HG03460 (cell line): ENCODE measurements at regions not wholly inside any gene's neighbourhood (a gene's known extent, or its start where the extent isn't known, plus 50 kb on each side); places are given as distances from the start of the nearest gene placed in this dataset.

Experiments
- ATAC-seq: cut with Tn5 transposase; IDR thresholded peaks from one replicate; pipeline ENCODE4 v1.9.1; 2021; ENCODE audit not compliant: unreplicated experiment

DNA sequence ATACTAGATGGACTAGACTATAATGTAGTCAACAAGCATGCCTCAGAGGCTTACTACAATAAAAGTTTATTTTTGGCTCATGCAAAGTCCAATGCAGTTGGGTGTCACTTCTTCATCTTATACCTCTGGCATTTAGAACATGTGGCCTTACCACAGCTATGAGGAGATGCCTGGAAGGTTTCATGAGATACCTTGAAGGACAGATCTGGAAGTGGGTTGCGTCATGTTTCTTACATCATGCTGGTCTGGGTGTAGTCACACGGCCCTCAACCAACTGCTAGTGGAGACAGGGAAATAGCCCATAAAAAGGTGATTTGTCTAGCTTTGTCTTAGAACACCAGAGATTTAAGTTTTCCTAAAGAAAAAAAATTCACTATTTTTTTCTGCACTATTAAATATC is 91.7 kb upstream of the MMADHC start:
- no peak for ATAC-seq

DNA sequence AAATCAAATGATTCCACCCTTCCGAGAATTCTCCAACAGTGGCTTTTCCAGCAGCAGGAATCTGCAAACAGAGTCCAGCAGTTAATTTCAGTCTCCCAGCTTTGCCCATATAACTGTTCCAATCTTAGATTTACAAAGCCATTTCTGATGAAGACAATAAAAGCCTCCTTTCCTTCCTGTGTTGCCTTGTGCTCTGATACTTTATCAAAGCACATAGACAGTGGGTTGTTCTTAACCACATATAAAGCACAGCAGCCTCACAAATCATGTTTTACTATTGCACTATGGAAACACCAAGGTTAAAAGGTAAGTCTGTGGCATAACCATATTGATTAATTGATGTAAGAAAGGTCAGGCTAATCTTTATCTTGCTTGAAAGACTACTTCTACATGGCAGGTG is 89.8 kb upstream of the MMADHC start:
- no peak for ATAC-seq

DNA sequence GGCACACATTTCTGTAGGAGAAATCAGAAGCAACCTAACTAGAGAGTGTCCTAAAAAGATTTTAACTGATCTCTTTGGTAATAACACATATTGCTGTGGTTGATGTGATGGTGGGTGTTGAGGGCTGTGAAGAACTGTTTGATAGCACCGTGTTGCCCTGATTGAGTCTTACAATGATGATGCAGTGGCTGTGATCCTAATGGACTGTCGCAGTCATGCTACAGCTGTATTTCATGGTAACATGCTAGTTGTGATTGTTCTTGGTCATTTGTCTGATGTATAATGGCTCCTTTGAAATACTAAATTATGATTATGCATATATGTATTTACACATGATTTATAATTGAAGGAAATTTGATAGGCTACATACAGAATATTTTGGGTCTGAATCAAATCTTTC is 82.5 kb upstream of the MMADHC start:
- ATAC-seq = no peak

DNA sequence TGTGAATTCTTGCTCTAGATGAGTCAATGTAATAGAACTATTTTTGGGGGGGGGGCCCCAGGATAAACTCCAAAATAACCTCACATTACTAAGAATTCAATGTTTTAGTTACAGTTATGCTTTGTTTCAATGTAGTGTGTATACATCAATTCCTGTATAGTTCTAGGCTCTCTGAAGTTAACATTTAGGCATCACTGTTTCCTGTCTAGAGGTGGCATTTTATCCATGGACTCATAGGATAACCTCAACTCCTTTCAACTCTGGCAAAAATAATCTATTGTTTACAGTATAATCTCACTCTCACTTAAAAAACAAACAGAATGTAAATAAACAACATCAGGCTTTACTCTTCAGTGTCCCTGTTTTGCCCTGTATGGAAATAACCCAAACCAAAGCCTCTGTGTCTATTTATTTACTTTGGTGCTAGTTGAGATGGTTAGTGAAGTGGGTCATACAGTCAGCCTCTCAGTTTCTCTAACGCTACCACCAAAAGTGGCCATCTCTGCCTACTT is 79.3 kb upstream of the MMADHC start:
- ATAC-seq = no peak

DNA sequence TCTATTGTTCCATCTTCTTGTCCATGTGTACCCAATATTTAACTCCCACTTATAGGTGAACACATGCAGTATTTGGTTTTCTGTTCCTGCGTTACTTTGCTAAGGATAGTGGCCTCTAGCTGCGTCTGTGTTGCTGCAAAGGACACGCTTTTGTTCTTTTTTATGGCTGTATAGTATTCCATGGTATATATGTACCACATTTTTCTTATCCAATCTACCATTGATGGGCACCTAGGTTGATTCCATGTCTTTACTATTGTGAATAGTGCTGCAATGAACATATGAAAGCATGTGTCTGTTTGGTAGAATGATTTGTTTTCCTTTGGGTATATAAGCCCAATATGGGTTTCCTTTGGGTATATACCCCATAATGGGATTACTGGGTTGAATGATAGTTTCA is 77.3 kb upstream of the MMADHC start:
- no peak for ATAC-seq

DNA sequence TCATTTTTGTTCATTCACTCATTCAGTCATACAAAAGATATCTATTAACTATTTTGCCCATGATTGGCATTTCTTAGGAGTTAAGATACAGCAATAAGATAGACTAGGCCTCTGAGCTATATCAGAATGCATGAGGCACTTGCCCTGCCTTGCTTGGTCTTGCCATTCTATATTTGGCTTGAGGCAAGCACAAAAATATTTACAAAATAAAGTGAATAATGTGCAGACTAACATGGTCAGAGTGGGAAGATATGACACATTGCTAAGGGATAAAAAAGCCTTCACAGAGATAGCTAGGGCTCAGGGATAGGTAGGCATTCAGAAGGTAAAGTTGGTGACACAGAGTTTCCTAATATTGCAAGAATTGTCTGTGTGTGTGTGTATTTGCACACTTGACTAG is 75.0 kb upstream of the MMADHC start:
- no peak for ATAC-seq

DNA sequence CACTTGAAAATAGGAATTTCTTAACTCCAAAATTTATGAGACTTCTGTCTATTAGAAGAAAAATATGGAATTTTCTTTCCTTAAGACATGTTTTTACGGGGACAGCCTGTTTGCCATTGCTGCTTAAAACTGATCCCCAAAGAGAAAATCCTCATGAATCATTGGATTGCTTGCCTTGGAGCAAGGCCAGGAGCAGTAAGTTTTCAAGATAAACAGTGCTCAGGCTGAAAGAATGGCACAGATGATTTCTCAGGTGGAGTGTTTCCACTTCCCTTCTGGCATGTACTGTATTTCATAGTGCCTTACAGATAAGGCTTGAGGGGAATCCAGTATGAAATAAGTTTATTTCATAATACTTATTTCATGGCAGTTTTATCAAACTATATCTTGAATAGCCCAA is 74.3 kb upstream of the MMADHC start:
- ATAC-seq = no peak

DNA sequence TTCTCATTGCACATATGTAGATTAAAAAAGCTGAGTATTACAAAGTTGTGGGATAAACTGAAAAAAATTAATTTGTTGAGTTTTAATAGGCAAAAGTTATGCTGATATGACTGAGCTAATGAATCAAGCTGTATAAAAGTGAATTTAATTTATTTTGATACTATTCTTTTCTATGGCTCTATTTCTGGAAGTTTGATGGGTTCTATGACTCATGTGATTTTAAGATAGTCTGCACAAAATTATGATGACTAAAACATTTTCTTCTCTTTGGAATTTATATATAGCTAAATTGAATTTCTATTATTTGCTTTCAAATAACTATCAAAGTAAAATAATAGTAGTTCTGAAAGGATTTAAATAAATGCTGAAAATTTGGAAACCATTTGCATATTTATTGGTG is 71.0 kb upstream of the MMADHC start:
- no peak for ATAC-seq

DNA sequence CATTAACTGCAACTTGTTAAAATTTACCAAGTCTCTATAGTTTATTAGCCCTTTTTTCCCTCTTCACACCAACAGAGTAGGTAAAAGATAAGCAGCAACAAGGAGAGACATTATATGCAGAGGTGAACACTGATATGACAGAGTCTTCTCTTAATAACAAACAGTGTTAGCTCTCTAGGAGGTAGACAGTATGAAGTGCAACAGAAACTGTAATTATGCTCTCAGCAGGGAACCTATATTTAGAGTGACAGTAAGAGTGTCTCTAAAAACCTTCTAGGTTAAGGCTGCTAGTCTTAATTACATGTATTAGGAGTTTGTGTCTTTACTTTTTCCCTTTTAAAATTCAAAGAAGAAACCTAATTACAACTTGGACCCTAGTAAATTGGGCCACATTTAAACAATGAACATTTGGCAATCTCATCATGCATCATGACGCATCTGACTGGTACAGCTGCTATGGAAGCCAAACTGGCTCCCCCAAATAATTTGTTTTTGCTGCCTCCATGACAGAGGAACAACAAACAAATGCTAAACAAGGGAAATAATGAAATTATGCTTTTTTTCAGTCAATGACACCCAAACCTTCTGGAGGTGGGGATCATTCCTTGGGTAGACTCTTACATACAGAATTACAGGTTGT is 69.9 kb upstream of the MMADHC start:
- no peak for ATAC-seq

DNA sequence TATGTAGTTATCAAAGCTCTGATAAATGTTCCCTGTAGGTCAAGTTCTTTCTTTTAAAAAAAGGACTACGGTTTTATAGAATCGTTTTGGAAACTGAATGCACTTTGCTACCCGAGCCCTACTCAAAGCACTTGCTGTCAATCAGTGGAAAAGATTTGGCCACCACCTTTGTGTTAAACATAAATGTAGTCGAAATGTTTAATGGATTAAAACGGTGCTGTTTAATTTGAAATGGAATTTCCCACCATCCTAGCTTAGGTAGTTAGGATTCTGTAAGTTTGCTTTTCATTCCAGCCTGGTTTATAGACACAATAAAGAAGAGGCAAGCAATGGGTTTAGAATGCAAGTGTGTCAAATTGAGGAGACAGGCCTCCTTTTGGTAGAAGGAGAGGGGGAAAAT is 69.4 kb upstream of the MMADHC start:
- no peak for ATAC-seq

DNA sequence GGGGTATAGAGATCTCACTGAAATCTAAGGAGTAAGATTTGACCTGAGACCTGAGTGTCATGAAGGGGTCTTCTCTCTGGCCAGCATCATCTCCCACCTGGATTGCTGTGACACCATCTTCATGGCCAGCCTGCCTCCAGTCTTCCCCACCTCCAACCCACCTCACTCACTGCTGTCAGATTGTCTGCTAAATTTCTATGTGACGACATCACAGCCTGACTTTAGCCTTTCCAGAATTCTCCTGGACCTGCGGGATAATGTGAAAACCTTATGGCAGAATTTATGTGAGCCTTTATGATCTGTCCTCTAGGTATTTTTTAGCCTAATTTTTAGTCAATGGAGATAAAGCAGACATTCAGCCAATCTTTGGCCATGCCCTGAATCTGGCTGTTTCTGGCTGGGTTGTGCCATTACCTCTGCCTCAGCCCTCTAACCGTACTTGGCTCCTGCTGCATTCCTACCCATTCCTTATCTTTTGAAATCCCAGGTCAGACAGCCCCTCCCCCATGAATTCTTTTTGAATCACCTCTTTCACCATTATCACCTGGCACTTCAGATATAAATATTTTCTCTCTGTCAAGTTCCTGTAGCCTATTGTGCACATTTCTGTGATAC is 66.4 kb upstream of the MMADHC start:
- ATAC-seq = no peak

DNA sequence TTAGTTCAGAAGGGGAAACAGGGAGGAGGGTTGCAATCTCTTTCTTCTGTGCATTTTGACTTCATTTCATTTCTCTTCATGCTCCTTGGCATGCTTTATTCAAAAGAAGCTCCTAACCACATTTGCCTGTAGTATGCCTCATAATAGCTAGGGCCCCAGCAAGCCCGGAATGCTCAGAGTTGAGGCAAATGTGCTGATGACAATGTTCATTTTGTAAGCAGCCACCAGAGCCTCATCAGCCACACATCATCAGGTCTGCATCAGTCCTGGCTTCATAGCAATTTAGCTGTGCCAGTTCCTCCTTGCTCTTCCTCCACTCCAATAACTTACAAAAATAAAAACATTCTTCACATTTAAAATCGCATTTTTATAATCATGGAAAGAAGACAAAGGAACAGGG is 65.4 kb upstream of the MMADHC start:
- no peak for ATAC-seq

DNA sequence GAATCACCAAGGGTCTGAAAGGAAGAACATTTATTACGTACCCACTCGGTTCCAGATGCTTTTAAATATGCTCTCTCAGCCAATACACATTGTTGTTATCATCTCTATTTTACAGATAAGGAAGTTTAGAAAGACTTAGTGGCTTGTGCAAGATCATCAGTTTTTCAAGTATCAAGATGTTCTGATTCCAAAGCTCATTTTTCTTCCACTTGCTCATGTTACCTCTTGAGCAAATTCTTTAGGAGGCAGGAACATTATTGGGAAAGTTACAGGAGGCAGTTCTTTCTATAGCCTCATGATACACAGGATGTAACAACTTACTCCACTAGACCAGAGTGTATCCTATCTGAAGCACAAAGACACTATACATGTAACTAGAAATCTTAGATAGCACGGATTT is 65.0 kb upstream of the MMADHC start:
- no peak for ATAC-seq

DNA sequence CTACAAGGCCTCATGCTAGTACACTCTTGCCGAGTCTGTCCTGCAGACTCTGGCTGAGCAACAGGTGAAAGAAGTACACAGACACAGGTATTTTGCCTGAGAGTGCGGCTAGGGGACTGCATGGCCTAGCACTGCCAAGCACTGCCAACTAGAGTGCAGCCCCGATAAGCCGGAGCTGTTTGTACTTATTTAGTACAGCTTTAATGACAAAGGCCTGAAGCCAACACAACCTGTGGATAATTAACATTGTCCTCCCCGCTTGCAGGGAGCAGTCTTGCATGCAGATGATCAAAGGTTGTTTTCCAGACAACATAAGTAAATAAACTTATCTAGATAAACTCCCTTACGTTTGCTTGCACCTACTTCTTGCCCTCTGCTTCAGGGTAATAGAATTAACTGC is 63.7 kb upstream of the MMADHC start:
- no peak for ATAC-seq

DNA sequence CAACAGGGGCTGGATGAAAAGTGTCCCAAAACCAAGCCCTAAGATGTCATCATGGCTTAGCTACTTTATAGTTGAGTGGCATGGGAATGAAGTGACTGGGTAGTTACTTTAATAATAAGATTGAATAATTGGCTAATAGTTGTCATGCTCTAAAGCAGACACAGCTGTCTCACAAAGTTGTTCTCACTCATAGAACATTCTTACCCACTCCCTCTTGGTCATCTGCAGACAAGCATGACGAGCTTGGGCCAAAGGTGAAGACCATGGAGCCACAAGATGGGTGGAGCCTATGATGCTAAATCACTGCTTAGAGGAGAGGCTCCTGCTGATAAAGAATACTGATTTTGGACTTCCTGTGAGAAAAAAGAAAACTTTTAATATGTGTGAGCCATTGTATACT is 62.4 kb upstream of the MMADHC start:
- no peak for ATAC-seq

DNA sequence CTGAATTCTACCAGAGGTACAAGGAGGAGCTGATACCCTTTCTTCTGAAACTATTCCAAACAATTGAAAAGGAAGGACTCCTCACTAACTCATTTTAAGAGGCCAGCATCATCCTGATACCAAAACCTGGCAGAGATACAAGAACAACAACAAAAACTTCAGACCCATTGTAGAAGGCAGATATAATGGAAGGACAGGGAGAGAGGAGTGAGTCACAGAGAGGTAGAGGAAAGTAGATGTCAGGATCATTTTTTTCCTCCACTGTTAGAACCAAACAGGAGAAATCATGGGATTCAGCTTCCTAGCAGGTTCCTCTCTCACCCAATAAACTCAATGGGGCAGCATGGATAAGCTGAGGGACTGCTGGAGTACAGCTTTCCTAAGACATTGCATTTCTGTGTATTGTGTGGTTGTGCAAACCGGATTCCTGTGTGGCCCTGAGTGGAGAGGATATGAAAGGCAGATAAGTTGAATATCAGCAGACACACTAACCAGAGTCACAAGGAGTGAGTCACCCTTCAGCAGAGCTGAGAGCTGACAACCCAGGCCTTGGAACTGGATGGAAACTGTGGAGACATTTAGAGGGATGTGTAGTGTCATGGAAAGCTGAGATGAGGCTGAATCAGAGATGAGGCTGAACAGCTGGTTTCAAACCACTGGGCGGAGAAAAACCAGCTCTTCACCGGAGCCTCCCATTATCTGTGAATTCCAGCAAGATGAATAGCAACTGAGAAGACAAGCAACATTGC is 60.9 kb upstream of the MMADHC start:
- no peak for ATAC-seq

DNA sequence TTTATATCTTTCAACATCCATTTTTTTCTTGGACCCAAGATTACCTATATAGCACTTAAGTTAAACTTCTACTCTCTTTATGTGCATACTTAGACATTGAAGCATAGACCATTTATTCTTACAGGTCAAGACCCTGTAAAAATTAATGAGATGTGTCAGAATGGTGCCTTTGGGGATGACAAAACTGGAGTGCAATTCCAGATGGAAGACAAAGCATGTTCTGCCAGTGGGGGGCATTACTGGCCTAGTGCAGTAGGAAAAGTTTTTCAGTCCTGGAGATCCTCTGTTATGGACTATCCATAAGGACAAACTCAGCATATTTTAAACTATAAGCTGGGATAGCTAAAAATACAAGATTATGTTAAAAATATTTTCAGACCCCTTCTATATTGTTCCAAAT is 57.8 kb upstream of the MMADHC start:
- no peak for ATAC-seq
